C4-2B (cell line): ENCODE measurements at regions not wholly inside any gene's neighbourhood (a gene's known extent, or its start where the extent isn't known, plus 50 kb on each side); places are given as distances from the start of the nearest gene placed in this dataset.

Experiments used
- CTCF ChIP-seq: fragments of 450-650 bp; conservative IDR thresholded peaks from 2 replicates; pipeline ENCODE4 v1.5.1; 2017; ENCODE audit warnings: mild to moderate bottlenecking
- ZFX ChIP-seq: fragments of 450-650 bp; IDR thresholded peaks from 2 replicates; pipeline ENCODE4 v1.6.1; 2017

GRCh38 chr6:118735320-118735719 lies 83.9 kb upstream of the CEP85L start:
- TF ChIP-seq CTCF, result peak; percentile 23
- no peak for TF ChIP-seq ZFX
